Parathyroid adenoma (tissue), 2 donors: ENCODE measurements at regions not wholly inside any gene's neighbourhood (a gene's known extent, or its start where the extent isn't known, plus 50 kb on each side); places are given as distances from the start of the nearest gene placed in this dataset.

Experiments used
- H2AFZ ChIP-seq: fragments of 300-600 bp; sonication (generic); one replicate; pipeline ENCODE4 v1.7.0; 2017; ENCODE audit warnings: antibody characterized with exemption, mild to moderate bottlenecking
- H3K27ac ChIP-seq: fragments of 300-600 bp; sonication (generic); one replicate; pipeline ENCODE4 v1.7.0; 2017
- H3K27me3 ChIP-seq: fragments of 300-600 bp; sonication (generic); one replicate; pipeline ENCODE4 v1.7.0; 2017; ENCODE audit warnings: low read length; ENCODE audit not compliant: control insufficient read depth, insufficient read depth
- H3K36me3 ChIP-seq: fragments of 300-600 bp; sonication (generic); one replicate; pipeline ENCODE4 v1.7.0; 2017; ENCODE audit warnings: low read length; ENCODE audit not compliant: control insufficient read depth, insufficient read depth
- H3K4me1 ChIP-seq: fragments of 300-600 bp; sonication (generic); one replicate; pipeline ENCODE4 v1.7.0; 2017; ENCODE audit warnings: control low read depth
- H3K4me2 ChIP-seq: fragments of 300-600 bp; sonication (generic); one replicate; pipeline ENCODE4 v1.7.0; 2017; ENCODE audit warnings: low read length
- H3K4me3 ChIP-seq: fragments of 300-600 bp; sonication (generic); one replicate; pipeline ENCODE4 v1.7.0; 2017; ENCODE audit warnings: low read depth, low read length
- H3K79me2 ChIP-seq: fragments of 300-600 bp; sonication (generic); one replicate; pipeline ENCODE4 v1.7.0; 2017; ENCODE audit warnings: control low read depth
- H3K9ac ChIP-seq: fragments of 300-600 bp; sonication (generic); one replicate; pipeline ENCODE4 v1.7.0; 2017; ENCODE audit warnings: mild to moderate bottlenecking
- H3K9me3 ChIP-seq: fragments of 300-600 bp; sonication (generic); one replicate; pipeline ENCODE4 v1.7.0; 2017; ENCODE audit warnings: low read length; ENCODE audit not compliant: control insufficient read depth
- CTCF ChIP-seq: fragments of 300-600 bp; sonication (generic); IDR thresholded peaks from one replicate; pipeline ENCODE4 v1.7.0; 2017; ENCODE audit warnings: antibody characterized with exemption, mild to moderate bottlenecking
- donor health status: primary hyperparathyroidism.

GRCh38 chr9:103894184-103894583 lies 199.9 kb upstream of the SMC2 start:
- H3K9me3 ChIP-seq = no peaks in the 10 kb centered on the region
- no peak overlapping the region for H3K4me2 ChIP-seq
- no peak overlapping the region for H3K4me3 ChIP-seq
- H3K9ac ChIP-seq = no peak overlapping the region
- H3K27me3 ChIP-seq = no peaks in the 10 kb centered on the region
- no peak overlapping the region for H2AFZ ChIP-seq
- no peak overlapping the region for H3K27ac ChIP-seq
- no peaks in the 10 kb centered on the region for H3K79me2 ChIP-seq
- no peaks in the 10 kb centered on the region for H3K36me3 ChIP-seq
- TF ChIP-seq CTCF = no peak
- no peaks in the 10 kb centered on the region for H3K4me1 ChIP-seq

- Histone ChIP-seq H3K4me1 (no peaks in the 10 kb centered on the region), H3K4me2 (no peak overlapping the region), H3K79me2 (no peaks in the 10 kb centered on the region), H3K36me3 (no peaks in the 10 kb centered on the region), H3K27ac (no peak overlapping the region), H3K4me3 (no peak overlapping the region), H2AFZ (no peak overlapping the region), H3K9me3 (no peaks in the 10 kb centered on the region), H3K9ac (no peak overlapping the region), H3K27me3 (no peaks in the 10 kb centered on the region)
- no peak for TF ChIP-seq CTCF
Observed at GRCh38 chr9:103898550-103898949, 195.6 kb upstream of the SMC2 start.

- H3K36me3 ChIP-seq = no peaks in the 10 kb centered on the region
- H3K79me2 ChIP-seq = no peaks in the 10 kb centered on the region
- H3K9me3 ChIP-seq = no peaks in the 10 kb centered on the region
- H3K27ac ChIP-seq = no peak overlapping the region
- no peaks in the 10 kb centered on the region for H3K27me3 ChIP-seq
- no peak overlapping the region for H3K4me2 ChIP-seq
- no peak overlapping the region for H2AFZ ChIP-seq
- no peak overlapping the region for H3K9ac ChIP-seq
- TF ChIP-seq CTCF = no peak
- no peak overlapping the region for H3K4me3 ChIP-seq
- H3K4me1 ChIP-seq = no peaks in the 10 kb centered on the region
Observed at GRCh38 chr9:103899866-103900265, 194.2 kb upstream of the SMC2 start.

GRCh38 chr9:103900466-103900865 lies 193.6 kb upstream of the SMC2 start:
- H3K4me2 ChIP-seq = no peak overlapping the region
- H3K27me3 ChIP-seq = no peaks in the 10 kb centered on the region
- no peak overlapping the region for H3K27ac ChIP-seq
- H2AFZ ChIP-seq = no peak overlapping the region
- no peaks in the 10 kb centered on the region for H3K79me2 ChIP-seq
- no peaks in the 10 kb centered on the region for H3K9me3 ChIP-seq
- no peaks in the 10 kb centered on the region for H3K4me1 ChIP-seq
- H3K4me3 ChIP-seq = no peak overlapping the region
- no peaks in the 10 kb centered on the region for H3K36me3 ChIP-seq
- TF ChIP-seq CTCF = no peak
- no peak overlapping the region for H3K9ac ChIP-seq

- H3K4me3 ChIP-seq = no peak overlapping the region
- H3K4me2 ChIP-seq = no peak overlapping the region
- no peaks in the 10 kb centered on the region for H3K79me2 ChIP-seq
- no peaks in the 10 kb centered on the region for H3K9me3 ChIP-seq
- H2AFZ ChIP-seq = no peak overlapping the region
- no peak for TF ChIP-seq CTCF
- H3K27ac ChIP-seq = no peak overlapping the region
- no peaks in the 10 kb centered on the region for H3K36me3 ChIP-seq
- H3K4me1 ChIP-seq = no peaks in the 10 kb centered on the region
- H3K27me3 ChIP-seq = no peaks in the 10 kb centered on the region
- H3K9ac ChIP-seq = no peak overlapping the region
Observed at GRCh38 chr9:103902263-103902662, 191.8 kb upstream of the SMC2 start.
